DMS153 (cell line): ENCODE measurements at regions not wholly inside any gene's neighbourhood (a gene's known extent, or its start where the extent isn't known, plus 50 kb on each side); places are given as distances from the start of the nearest gene placed in this dataset.

Source experiments
- DNase-seq: peaks from one replicate; lab custom pipeline; 2025; lab: John Stamatoyannopoulos, UW

DNA sequence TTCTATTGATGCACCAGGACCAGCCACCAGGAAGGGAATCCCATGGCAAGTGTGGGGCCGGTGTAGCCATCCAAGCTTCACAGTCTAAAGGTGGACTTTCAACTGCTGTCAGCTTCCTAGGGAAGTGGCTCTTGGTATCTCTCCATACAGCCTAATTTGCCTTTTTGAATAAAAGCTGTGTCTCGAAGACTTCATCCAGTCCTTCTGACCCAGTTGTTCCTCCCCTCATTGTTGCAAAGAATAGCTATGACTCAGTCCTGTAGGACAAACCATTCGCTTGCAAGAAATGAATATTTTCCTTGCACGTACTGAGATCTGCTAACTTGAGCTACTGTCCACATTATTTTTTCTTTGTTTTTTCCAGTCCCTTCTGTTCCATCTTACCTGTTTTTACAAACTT, 145.1 kb upstream of the CTSO start:
- DNase-seq, result no peak

DNA sequence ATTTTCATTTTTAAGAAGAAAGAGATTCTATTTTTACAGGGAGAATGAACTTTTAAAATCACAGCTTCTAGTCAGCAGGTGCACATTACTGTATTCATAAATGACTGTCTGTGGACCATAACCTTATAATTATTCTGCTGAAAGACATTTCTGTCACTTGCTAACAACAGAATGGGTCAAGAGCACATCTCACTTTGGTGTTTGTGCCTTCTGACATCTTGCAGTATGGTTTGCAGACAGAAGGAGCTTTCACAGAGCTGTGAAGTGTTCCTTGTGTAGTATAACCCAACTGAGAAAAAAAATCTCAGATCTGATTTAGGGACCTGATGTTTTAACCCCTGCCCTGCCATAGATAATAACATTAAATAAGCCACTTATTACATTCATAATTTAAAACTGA, 131.4 kb upstream of the CTSO start:
- no peak for DNase-seq

DNA sequence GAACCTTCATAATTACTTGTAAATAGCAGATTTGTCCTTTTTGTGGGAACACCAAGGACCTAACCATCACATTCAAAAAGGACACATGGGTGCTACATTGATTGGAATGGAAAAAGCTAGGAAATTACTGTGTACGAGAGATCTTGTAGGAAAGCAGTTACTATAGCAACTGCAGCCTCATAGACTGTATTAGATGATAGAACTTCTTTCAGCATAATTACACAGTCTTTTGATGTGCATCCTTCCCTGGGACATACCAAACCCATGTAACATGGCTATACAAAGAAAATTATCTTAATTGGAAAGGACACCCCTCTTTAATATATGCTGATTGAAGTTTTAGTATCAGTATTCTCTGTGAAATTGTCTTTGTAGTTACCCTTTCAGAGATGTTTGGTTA, 130.7 kb upstream of the CTSO start:
- DNase-seq, result no peak

- DNase-seq, result no peak
Observed at GRCh38 chr4:156073976-156074375, 120.3 kb upstream of the CTSO start.

DNA sequence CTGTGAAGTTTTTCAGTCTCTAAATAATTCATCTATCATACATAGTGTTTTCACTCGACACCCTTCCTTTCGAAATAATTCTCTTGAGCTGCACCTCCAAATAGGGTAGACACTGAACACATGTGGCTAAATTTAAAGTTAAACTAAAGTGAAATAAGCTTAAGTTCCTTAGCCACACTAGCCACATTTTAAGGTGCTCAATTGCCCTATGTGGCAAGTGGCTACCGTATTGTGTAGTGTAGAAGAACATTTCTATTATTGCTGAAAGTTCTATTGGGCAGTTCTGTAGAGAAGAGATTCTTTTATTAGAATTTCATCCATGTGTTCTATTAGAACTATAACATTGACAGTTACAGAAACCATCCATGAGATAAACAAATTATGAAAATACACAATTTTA, 107.0 kb upstream of the CTSO start:
- DNase-seq, result no peak

- no peak for DNase-seq
Observed at GRCh38 chr4:156053174-156053573, 99.5 kb upstream of the CTSO start.

GRCh38 chr4:156052116-156052515, 98.5 kb upstream of the CTSO start:
- DNase-seq, result no peak

GRCh38 chr4:156038772-156039171, 85.1 kb upstream of the CTSO start:
- no peak for DNase-seq

DNA sequence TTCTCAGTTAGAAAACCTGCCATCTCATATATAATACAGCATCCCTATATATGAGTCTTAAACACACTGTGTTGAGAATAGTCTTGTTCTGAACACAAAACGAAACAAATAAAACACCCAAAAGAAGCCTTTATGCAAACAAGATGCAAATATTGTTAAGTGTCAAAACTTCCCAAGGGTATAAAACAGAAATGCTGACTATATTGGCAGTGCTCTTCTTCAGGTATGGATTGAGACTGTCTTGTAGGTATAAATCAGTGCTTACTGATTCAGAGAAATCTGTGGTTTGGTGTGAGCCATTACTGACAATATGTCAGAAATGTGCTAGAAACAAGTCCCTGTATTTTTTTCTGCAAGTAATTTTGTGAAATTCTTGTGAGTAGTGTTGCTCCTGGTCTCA, 82.8 kb upstream of the CTSO start:
- no peak for DNase-seq

DNA sequence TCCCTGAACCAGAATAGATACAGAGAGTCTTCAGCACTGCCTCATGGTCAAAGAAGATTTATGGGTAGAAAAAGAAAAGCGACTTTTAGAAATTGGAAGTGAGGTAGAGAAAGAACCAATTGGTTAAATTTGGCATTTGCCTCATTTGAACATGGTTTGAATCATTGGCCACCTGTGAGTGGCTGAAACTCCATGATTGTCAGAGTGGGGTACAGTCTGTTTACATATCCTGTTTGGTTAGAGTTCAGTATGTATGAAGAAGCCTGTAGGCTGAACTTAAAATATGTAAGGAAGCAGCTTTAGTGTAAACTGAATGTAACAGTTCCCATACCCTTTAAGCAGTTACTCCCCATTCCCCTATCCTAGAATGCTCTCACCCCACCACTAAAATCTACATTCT, 76.0 kb upstream of the CTSO start:
- DNase-seq, result no peak

DNA sequence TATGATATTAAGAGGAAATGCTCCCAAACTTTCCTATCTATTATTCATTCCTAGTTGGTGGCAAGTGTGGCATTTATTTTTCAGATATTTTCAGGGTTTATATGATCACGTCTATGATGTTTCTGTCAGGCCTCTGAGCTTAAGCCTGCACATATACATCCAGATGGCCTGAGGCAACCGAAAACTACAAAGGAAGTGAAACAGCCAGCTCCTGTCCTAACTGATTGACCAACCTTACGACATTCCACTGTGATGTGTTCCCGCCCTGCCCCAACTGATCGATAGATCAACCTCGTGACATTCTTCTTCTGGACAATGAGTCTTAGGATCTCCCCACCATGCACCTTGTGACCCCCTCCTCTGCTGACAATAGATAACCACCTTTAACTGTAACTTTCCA, 67.6 kb upstream of the CTSO start:
- no peak for DNase-seq

GRCh38 chr4:156019246-156019645, 65.6 kb upstream of the CTSO start:
- DNase-seq, result no peak

GRCh38 chr4:156018383-156018782, 64.7 kb upstream of the CTSO start:
- no peak for DNase-seq

DNA sequence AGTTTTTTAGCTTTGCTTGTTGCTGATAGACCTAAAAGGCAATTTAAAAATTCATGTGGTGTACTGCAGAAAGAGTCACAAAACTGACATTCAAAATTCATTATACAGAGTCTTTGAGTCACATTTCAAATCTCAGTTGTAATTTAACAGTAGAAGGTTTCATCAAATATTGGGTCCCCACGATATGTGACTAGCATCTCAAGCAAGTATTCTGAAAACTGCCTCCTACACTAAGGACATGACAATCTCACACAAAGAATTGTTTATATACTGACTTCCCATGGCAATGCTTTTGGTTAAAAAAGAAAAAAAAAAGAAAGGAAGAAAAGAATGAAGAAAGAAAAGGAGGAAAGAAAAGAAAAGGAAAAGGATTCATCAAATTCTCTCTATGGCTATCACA, 62.1 kb upstream of the CTSO start:
- no peak for DNase-seq

DNA sequence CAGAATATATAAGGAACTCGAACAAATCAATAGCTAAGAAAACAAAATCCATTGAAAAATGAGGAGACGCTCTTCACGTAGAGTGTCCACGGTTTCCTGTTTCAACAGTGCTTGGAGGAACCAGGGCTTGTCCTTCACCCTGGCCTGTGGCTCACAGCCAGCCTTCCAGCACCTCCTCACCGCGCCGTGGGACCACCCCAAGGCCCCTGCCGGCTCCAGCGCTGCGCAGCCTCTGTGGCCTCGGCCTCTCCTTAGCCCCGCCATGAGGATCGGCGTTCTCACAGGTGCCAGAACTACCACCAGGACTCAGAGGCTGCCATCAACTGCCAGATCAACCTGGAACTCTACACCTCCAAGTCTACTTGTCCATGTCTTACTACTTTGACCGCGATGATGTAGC, 52.5 kb upstream of the CTSO start:
- no peak for DNase-seq
